ENCODE measurements at regions not wholly inside any gene's neighbourhood (a gene's known extent, or its start where the extent isn't known, plus 50 kb on each side); places are given as distances from the start of the nearest gene placed in this dataset.

DNA sequence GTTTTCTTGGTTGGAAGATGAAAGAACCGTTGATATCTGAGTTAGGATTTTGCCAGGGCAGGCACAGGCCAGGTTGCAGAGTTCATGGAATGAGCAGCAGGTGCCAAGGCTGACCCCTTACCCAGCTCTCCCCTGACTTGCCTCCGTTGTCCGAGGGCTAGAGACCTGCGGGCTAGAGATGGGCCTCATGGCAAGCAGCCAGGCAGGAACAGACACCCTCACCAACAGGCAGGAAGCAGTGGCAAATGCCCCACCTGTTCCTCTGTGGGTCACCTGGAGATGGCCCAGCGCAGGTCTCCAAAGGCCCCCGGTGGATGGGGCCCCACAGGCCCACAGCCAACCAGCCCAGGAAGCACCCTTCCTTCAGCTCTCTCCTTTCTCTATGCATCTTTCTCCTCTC is 186.7 kb upstream of the PMEPA1 start:
- no peak for DNase-seq

DNA sequence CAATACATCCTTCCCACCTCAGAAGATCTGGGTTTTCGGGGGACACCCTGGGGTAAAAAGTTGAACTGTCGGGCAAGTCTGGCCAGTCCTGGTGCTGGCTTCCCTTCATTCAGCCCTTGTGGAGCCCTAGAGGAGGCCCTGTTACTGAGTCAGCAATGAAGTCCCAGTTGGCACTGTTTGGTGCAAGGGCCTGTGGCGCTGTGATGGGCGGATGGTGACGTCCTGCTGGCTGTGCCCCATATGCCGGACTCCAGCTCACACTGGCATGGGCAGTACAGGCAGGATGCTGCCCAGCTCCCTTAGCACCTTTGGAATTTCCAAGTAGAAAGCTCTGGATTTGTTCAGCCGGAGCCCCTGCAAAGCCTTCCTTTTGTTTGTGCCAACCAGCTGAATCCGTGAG is 186.2 kb upstream of the PMEPA1 start:
- no peak for DNase-seq

DNA sequence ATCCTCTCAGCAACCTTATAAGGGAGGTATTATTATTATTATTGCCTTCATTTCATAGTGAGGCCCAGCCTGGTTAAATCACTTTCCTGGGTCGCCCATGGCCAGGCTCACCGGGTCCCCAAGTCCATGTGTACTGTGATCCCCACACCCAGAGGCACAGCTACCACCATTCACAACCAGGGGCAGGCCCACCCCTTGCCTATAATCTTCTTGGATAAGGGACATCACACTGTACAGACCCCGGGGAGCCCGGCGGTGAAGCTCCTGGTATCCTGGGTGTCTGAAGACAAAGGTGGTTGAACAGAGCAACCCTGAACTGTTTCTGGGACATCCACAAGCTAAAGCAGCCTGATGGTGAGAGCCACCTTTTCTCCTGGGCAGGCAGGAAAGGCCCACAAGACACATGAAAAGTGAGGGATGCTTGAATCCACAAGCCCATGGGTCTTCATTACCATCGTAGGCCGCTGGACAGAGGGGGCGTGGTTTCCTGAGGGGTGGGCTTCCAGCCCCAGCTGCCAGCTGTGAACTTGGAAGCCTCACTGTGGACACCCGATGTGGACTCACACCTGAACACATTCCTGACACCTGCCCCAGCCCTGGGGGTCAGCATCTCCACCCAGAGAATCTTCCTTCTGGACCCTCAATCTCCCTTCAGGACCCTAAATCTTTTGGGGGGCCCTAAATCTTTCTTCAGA is 185.5 kb upstream of the PMEPA1 start:
- no peak for DNase-seq

DNA sequence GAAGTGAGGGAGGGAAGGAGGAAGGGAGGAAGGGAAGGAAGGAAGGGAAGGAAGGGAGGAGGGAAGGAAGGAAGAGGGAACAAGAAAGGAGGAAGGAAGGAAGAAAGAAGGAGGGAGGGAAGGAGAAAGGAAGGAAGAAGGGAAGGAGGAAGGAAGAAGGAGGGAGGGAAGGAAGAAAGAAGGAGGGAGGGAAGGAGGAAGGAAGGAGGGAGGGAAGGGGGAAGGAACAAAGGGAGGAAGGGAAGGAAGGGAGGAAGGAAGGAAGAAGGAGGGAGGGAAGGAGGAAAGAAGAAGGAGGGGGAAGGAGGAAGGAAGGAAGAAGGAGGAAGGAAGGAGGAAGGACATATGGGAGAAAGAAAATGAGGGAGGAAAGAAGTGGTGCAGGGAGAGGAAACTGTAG is 184.7 kb upstream of the PMEPA1 start:
- no peak for DNase-seq

DNA sequence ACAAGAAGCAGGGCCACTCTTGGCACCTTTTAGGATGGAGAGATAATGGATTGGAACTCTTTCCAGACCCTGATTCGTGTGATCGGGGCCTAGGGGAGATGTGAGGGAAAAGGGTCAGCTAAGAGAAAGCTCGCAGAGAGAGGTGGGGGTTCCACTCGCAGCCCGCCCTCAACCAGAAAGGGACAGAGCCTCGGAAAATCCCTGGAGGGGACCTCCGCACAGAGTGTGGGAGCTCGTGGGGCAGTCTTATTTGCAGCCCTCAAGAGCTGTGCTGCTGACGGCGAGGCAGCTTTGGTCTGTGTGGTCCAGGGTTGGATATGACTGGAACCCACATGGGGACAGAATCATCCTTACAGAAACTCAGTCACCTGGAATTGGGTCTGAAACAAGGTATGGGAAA is 184.3 kb upstream of the PMEPA1 start:
- no peak for DNase-seq

DNA sequence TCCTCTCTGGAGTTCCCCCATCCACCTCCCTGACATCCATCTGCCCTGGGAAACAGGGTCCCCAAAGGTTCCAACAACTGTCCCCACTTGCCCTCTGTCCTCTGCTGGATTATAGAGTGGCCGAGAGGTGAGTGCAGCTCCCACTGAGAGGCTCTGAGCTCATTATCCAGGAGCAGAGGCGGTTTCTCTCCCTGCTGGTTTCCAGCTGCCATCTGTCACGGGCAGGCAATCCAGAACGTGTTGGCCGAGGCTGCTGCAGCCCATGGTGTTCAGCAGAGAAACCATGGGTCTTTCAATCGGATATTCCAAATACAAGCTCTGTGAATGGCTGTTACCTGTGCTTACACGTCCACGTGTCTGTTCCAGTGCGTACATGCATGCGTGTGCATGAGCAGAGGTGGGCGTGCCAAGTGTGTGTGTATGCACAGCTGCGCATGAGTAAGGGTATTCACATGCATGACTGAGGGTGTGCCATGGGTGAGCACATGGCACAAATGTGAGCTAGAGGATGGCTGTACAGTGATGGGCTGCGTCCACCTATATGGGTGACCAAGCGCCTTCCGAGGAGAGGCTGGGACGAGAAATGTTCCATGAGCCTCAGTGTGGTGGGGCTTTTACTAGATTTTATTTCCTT is 183.7 kb upstream of the PMEPA1 start:
- no peak for DNase-seq

DNA sequence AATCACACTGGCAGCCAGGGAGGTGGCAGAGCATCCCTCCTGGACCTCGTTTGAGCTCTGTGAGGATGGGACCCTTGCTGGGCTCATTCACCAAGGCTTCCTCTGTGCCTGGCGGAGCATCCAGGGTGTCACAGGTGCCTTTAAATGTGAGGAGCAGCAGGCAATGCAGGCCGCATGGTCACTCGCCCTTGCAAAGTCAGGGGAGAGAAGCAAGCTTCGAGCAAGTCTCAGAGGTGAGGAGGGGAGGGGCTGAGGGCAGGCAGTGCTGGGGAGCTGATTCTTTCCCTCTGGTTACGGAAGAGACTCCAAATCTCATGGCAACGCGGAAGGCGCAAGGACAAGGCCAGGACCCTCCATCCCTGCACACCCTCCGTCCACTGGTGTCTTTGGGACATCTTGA is 182.7 kb upstream of the PMEPA1 start:
- DNase-seq: no peak

DNA sequence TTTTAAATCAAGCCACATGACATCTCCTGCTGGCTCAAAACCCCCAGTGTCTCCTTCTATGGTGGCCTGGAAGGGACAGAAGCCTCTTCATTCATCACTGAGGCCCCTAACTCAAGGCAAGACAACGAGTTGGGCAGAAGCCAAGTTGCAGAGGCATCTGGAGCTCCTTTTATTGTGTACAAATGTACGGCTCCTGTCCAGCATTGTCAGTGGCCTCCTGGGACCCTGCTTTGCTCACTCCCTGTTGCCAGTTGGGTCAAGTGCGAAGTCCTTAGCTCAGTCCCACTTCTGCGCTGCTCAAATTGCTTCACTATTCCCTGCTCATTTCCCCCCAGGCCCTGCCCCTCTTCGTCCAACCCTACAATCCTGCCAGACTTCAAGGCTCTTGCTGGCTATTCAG is 181.2 kb upstream of the PMEPA1 start:
- DNase-seq: no peak

DNA sequence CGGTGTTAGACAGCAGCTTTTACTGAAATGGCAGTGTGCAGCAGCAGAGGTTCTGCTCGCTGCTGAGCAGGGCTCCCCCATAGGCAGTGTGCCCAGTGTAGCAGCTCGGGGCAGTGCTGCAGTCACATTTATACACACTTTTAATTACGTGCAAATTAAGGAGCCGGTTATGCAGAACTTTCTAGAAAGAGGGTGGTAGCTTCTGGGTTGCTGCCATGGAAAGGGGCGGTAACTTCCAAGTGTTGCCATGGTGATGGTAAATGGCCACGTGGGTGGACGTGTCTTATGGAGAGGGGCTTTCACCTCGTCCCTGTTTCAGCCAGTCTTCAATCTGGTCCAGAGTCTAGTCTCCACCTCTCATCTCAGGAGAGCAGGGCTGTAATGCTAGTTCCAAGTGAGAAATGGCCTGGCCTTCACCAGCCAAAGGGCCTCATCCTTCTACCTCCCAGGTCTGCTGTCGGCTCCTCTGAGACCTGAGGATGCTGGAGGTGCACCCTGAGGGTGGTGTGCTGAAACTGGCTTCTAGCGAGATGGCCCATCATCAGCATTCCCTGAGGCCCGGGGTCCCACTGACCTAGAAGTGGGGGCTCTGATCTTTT is 180.5 kb upstream of the PMEPA1 start:
- DNase-seq: no peak

DNA sequence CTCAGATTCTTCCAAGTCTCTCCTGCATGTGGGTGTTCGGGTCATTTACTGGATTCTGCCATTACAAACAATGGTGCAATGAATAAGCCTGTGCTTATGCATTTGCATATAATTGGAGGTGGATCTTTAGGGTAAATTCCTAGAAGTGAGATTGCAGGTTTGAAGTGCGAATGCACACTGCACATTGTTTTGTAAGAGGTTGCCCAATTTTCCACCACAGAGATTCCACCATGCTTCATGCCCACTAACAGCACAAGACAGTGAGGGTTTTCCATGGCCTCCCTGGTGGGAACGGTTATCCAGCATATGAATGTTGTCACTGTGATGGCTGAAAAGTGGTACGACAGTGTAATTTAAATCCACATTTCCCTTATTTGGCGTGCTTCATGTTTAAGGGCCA is 178.8 kb upstream of the PMEPA1 start:
- DNase-seq: no peak

DNA sequence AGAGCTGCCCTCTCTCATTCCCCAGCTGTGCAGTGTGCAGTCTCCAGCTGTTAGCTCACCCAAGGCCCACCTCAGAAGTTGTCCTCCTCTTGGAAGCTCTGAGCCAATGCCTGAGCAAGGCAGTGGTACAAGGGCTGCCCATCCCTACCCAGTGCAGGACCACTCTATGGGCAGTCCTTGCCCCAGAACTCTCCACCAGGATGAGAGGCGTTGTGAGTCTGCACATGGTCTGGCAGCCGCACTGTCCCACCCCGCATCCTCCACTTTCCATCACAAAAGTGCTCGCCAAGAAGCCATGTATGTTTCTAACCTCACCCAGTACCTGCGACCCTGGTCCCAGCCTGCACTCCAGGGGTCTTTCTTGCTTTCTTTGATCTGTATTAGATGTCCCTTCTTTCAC is 175.1 kb upstream of the PMEPA1 start:
- no peak for DNase-seq

DNA sequence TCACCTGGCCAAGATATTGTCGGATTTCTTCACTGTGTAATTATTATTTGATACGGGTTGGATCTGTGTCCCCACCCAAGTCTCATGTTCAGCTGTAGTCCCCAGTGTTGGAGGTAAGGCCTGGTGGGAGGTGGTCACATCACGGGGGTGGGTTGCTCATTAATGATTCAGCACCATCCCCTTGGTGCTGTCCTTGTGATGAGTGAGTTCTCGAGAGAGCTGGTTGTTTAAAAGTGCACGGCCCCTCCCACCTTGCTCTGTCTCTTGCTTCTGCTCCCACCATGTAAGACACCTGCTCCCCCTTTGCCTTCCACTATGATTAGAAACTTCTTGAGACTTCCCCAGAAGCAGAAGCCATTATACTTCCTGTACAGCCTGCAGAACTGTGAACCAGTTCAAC is 173.9 kb upstream of the PMEPA1 start:
- no peak for DNase-seq

DNA sequence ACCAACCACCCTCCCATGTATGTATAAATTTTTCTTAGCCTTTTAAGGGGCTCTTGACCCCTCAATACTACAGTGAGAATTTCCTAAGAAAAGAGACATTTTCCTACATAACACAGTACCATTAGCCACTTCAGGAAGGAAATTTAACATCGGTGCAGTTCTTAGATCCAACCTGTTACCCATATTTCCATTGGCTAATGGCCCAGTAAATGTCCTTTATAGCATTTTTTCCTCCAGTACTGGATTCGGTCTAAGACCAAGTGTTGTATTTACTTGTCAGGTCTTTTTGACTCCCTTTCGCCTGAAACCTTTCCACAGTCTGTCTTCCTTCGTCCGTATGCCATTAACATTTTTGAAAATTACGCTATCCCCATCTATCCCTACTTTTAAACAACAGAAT is 173.4 kb upstream of the PMEPA1 start:
- no peak for DNase-seq

DNA sequence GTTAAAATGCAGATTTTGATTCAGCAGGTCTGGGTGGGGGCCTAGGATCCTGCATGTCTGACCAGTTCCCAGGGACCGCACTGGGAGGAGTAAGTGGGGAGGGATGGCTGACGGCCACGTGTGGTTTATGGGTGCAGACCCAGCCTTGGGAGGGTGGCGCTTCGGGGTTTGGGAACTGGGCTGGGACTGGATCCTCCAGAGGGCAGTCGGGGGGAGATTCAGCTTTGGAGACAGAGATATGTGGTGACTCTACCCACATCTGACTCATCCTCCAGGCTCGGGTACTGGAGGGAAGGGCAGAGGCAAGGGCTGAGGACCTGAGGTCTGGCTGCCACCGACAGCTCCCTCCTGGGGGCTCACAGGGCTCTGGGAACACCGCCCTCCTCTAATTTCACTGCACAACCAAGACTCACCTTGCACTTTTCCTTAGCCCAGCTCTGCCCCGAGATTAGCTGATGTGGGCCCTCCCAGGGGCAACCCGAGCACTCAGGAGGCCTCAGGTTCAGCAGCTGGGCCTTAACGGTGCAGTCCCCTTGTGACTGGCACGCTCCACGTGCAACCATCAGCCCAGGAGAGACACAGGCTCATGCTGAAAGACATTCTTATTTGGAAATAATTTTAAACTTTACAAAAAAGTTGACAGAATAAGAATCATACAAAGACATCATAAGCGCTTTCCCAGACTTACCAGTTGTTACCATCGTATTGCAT is 172.8 kb upstream of the PMEPA1 start:
- no peak for DNase-seq

DNA sequence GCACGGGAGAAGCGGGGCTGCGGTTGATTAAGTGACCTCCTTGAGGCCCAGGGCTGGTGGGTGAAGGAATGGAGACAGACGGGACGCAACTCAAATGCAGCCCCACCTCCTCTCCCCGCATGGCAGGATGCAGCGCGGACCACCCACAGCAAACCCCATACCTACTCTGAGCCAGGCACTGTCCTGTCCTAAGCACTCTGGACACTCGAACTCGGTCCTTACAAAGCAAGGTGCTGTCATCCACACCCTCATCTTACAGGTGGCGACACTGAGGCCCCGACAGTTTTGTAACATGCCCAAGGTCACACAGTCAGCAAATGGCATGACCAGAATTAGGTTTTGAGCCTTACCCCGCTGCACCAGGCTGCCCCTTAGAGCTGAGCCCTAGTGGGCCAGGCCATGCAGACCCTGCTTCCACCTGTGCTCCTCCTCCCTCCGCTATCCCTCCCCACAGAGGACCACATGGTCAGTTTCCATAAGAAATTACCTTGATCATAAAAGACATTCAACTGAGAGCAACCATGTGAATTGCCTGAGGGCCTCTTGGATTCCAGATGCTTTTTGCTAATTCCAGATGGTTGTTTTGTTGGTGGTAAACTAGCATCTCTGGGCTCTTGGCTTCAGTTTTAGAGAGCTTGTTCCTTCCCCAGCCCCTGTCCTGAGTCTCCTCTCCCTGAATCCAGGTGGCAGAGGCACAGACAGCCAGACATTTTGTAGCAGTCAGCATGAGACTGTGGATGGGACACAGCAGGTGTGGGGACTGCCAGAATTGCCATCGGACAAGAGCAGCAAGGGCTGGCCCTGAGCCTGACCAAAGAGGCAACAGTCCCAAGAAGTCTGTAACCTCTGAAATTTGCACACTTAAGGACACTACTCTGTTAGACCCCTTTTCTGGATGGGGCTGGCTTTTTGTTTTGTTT is 171.9 kb upstream of the PMEPA1 start:
- no peak for DNase-seq

DNA sequence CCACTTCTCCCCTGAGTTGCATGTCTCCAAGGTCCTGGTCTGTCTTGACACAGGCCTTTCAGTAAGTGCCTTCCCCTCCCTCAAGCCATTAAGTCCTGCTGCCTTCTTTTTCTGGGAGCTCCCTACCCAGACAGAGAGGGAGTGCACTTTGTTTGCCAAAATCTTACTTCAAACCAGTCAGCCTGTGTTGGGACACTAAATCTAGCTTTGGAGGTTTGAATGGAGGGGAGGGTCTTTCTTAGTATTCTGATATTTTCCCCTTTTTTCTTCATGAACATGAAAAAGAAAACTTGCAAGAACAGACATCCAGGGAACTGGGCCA is 170.7 kb upstream of the PMEPA1 start:
- no peak for DNase-seq

DNA sequence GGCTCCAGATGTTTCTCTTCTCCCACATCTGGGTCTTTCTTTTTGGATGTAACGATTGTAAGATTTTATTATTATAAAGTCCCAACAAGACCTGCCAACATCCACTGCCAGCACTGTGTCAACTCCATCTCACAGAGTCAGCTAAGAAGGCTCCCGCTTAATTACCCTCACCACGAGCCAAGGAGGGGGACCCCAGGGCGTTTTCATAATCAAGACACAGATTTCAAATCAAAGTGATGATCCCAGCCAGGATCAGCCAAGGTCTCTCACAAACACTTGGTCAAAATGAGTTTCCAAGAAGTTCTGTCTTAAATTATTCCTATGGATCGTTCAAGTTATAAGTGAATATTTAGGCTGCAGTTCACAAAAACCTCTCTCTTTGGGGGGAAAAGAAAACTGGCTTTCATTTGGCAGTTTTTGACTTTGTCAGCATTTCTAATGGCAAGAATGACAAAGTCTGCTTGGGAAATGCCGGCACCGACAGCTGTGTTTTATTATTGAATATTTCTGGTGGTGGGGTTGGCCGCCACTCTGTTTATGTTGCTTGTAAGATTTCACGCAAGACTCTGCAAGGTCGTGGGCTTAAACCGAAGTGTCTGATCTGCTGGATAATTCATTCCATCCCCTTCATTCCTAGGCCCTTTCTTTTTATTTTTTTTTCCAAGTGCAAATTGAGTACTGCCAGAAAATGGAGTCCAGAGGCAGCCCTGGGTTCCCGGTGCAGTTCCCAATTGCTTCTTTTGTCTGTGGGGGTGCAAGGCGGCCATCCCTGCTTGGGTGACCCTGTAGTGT is 170.2 kb upstream of the PMEPA1 start:
- DNase-seq: peak; percentile 85

DNA sequence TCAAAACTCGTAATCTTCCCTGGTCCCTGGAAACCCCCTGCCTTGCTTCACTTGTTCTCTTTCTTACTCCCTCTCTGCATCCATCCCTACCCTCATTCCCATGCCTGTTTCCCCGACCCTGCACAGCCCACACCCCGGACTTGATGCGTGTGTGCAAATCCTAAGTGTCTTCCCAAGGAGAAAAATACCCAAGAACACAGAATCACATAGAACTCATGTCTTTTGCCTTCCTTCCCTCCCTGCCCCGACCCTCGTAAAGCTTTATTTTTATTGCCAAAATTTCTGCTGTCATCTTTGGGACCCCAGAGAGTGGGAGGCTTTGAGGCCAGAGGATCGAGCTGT is 169.6 kb upstream of the PMEPA1 start:
- no peak for DNase-seq

DNA sequence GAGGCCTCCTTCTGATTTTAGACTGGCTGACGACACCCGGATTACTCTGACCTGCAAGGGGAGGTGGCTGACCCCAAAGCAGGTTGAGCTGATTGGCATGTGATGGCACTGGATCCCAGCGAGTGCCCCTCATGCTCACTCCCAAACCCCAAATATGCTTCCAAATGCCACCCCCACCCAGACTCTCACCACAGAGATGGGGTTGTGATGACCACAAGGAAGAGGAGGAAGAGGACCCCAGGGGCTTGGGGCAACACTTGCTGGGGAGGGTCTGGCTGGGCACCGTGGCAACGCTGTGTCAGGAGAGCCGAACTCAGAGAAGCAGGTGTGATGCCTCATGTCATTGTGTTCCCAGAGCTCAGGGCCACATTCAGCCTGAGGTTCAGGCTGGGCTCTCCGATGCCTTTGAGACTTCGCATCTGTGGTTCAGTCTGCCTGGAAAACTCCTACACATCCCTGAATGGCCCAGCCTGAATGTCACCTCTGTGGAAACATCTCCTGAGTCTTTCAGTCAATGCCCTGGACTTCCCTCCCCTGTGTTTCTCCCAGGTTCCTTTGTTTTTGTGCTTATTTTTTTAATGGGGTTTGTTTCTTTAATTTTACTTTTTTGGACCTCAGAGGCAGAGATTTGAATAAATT is 169.1 kb upstream of the PMEPA1 start:
- no peak for DNase-seq

DNA sequence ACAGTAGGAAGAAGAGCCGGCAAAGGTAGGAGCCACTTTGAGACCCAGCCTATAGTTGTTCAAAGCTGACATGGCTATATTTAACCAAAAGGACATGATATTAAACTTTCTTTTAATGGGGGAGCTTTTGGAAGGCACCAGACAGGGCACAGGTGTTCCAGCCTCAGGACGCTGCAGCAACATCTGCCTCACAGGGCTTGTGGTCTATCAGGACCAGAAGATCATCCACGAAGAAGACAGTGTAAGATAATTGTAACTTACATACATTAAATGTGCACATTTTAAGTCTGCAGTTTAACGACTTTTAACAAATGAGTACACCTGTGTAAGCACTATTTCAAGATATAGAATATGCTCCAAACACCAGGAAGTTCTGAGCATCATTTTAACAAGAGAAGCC is 168.2 kb upstream of the PMEPA1 start:
- DNase-seq: no peak

Measured in renal pelvis (tissue), 1 donor.